ENCODE measurements at regions not wholly inside any gene's neighbourhood (a gene's known extent, or its start where the extent isn't known, plus 50 kb on each side); places are given as distances from the start of the nearest gene placed in this dataset.
A peak's percentile ranks its signal among the peaks of the same experiment; 100 is the strongest.

- peak; percentile 47 for ATAC-seq
These were observed 183.7 kb downstream of the SPATA18 start for GRCh38 chr4:52234561-52235440.

- ATAC-seq, result no peak
These were observed 184.6 kb downstream of the SPATA18 start for GRCh38 chr4:52235552-52236201.

GRCh38 chr4:52241916-52242315 is 190.8 kb downstream of the SPATA18 start:
- no peak for ATAC-seq

- no peak for ATAC-seq
These were observed 192.3 kb downstream of the SPATA18 start for GRCh38 chr4:52243367-52243766.

- no peak for ATAC-seq
These were observed 193.1 kb downstream of the SPATA18 start for GRCh38 chr4:52244103-52244775.

- no peak for ATAC-seq
These were observed 193.7 kb downstream of the SPATA18 start for GRCh38 chr4:52244848-52245247.

GRCh38 chr4:52246827-52247226 is 195.7 kb downstream of the SPATA18 start:
- no peak for ATAC-seq

GRCh38 chr4:52247941-52248340 is 196.8 kb downstream of the SPATA18 start:
- ATAC-seq, result no peak

GRCh38 chr4:52248820-52249219 is 197.7 kb downstream of the SPATA18 start:
- ATAC-seq, result peak; percentile 26

- no peak for ATAC-seq
These were observed 198.5 kb downstream of the SPATA18 start for GRCh38 chr4:52249581-52249980.

GRCh38 chr4:52250154-52250553 is 199.1 kb downstream of the SPATA18 start:
- no peak for ATAC-seq

GRCh38 chr4:52251864-52252263 is 200.8 kb downstream of the SPATA18 start:
- ATAC-seq, result no peak

GRCh38 chr4:52253025-52253424 is 201.9 kb downstream of the SPATA18 start:
- ATAC-seq, result no peak

GRCh38 chr4:52256522-52256921 is 205.4 kb downstream of the SPATA18 start:
- ATAC-seq, result no peak

- no peak for ATAC-seq
These were observed 208.9 kb downstream of the SPATA18 start for GRCh38 chr4:52259978-52260377.

GRCh38 chr4:52260514-52261210 is 209.6 kb downstream of the SPATA18 start:
- ATAC-seq, result no peak

GRCh38 chr4:52263607-52264006 is 212.5 kb downstream of the SPATA18 start:
- no peak for ATAC-seq

GRCh38 chr4:52265781-52266525 is 214.8 kb downstream of the SPATA18 start:
- ATAC-seq, result no peak

- no peak for ATAC-seq
These were observed 215.5 kb downstream of the SPATA18 start for GRCh38 chr4:52266537-52267137.

- ATAC-seq, result no peak
These were observed 218.7 kb downstream of the SPATA18 start for GRCh38 chr4:52269761-52270160.

- no peak for ATAC-seq
These were observed 222.8 kb downstream of the SPATA18 start for GRCh38 chr4:52273885-52274284.
